Occipital lobe (tissue), 1 donor: ENCODE measurements at regions not wholly inside any gene's neighbourhood (a gene's known extent, or its start where the extent isn't known, plus 50 kb on each side); places are given as distances from the start of the nearest gene placed in this dataset.
"Not testable (repeated sequence)": the region's sequence is repeated elsewhere in the genome, so short reads cannot be mapped to it uniquely, and the experiment has no call there.

ENCODE experiments used
- DNase-seq: peaks from one replicate; lab custom pipeline; 2025; lab: John Stamatoyannopoulos, UW

- not testable (repeated sequence) for DNase-seq
These were observed 523.5 kb downstream of the UQCRFS1 start for GRCh38 chr19:28689464-28689863.

DNA sequence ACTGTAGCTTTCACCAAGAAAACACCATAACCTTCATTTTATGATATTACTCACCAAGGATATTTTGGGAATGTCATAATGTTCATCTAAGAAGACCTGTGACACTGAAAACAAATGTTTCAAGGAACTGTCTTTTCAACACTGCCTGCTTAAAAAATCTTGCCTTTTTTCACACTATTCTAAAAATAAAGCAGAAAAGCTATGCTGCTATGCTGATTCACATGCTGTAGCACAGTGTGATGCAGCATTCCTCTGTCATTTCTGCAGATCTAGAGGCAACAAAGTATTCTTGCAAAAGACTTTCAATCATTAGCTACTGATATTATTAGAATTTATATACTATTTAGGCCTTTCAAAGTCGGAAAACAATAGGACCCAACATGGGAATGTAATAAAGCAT is 525.7 kb downstream of the UQCRFS1 start:
- no peak for DNase-seq

GRCh38 chr19:28686756-28687155 is 526.2 kb downstream of the UQCRFS1 start:
- DNase-seq, result no peak

DNA sequence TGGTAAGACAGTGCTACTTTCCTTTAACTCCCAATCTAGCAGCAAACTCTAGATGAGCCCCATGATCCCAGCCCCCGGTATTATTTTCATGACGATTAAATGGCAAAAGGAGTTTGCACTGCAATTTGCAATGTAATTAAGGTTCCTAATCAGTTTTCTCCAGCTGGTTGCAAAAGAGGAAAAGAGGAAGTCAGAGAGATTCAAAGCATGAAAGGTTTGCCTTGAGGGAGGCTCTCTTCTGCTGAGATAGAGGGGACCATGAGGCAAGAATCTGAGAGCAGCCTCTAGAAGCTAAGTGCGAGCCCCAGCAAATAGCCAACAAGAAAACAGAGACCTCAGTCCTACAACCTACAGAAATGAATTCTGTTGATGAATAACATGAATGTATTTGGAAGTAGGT is 527.1 kb downstream of the UQCRFS1 start:
- no peak for DNase-seq

DNA sequence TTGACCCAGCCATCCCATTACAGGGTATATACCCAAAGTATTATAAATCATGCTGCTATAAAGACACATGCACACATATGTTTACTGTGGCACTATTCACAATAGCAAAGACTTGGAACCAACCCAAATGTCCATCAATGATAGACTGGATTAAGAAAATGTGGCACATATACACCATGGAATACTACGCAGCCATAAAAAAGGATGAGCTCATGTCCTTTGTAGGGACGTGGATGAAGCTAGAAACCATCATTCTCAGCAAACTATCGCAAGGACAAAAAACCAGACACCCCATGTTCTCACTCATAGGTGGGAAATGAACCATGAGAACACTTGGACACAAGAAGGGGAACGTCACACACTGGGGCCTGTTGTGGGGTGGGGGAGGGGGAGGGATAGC is 527.9 kb downstream of the UQCRFS1 start:
- DNase-seq, result not testable (repeated sequence)

GRCh38 chr19:28680111-28680510 is 532.8 kb downstream of the UQCRFS1 start:
- no peak for DNase-seq

DNA sequence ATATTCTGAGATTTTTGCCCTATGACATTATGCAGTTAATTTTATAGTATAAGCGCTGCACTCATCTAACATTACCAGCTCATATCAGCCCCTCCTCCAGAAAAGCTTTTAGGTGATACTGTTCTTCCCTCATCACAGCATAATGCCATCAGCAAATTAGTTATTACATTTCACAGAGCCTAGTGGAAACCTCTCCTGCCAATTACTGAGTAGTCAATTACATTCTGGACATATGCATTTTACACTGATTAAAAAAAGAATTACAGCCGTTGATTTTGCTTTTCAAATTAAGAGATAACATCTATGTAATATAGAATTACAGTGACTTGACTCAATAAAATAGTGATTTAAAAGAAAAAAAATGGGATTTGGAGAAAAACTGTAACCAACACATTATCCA is 542.1 kb downstream of the UQCRFS1 start:
- no peak for DNase-seq

- DNase-seq, result no peak
These were observed 543.1 kb downstream of the UQCRFS1 start for GRCh38 chr19:28669804-28670203.

DNA sequence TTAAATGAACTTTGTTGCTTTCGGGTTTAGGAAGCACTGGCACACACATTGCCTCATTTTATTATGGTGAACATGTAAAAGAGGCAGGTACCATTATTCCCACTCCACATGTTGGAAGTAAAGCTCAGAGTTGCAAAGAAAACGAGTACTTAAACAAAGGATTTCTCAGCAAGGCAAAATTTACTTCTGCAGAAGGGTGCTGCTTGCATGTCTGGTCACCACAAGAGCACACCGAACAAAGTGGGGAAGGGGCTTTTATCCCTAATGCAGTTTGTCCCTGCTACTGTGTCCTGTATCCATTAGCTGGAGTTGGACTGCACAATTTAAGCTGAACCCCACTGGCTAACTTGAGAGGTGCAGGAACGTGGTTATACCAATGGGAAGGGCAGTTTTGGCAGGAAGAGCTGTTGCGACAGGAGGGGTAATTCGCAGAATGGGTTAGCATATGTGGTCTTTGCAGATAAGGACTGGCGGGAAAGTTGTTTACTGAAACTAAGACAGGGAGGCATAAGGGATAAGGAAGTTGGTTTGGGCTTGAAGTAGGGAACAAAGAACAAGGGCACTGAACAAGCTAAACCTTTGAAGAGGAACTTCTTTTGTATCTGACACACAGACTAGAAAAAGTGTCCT is 545.5 kb downstream of the UQCRFS1 start:
- no peak for DNase-seq

DNA sequence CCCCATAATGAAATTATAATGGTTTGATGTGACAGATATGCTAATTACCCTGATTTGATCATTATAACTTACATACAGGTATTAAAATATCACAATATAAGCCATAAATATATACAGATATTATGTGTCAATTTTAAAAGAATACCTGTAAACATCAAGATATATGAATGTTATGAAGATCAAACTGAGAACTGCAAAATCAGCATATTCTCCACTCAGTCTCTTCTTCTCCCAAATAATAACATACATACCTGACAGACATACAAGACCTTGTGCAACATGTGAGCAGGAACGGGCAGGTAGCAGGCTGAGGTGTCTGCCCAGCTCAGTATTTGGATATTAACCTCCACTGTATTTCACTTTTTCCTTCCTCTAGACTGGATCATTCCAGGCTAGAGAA is 547.2 kb downstream of the UQCRFS1 start:
- DNase-seq, result no peak

DNA sequence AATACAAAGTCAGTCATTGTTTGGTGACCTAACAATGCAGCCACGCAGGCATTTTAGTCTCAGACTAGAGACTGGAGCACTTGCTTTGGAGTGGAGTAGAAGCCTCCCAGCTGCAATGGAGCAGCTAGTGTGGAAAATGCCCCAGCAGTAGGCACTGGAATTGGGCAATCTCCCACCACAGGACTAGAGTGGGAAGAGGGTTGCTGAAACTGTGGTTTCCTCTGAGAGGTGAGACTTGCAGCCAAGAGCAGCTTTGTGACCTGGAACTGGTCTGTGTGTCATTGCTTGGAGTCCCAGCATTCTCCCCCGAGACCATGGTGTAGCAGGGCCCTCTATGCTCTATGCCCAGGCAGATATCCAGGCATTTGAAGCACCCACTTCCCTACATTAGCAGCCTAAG is 556.3 kb downstream of the UQCRFS1 start:
- no peak for DNase-seq

GRCh38 chr19:28655054-28655453 is 557.9 kb downstream of the UQCRFS1 start:
- DNase-seq, result no peak

- DNase-seq, result no peak
These were observed 560.2 kb downstream of the UQCRFS1 start for GRCh38 chr19:28652765-28653164.

DNA sequence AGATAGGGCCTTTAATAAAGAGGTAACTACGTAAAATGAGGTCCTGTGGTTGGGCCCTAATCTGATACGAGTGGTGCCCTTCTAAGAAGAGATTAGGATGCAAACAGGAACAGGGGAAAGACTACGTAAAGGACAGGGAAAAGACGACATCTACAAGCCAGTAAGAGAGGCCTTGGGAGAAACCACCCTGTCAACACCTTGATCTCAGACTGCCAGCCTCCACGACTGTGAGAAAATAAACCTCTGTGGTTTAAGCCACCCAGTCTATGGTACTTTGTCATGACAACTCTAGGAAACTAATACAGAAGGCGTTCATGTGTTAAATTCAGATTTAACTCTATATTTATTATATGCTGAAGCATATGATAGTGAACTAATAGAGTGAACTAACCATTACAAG is 566.3 kb downstream of the UQCRFS1 start:
- no peak for DNase-seq

DNA sequence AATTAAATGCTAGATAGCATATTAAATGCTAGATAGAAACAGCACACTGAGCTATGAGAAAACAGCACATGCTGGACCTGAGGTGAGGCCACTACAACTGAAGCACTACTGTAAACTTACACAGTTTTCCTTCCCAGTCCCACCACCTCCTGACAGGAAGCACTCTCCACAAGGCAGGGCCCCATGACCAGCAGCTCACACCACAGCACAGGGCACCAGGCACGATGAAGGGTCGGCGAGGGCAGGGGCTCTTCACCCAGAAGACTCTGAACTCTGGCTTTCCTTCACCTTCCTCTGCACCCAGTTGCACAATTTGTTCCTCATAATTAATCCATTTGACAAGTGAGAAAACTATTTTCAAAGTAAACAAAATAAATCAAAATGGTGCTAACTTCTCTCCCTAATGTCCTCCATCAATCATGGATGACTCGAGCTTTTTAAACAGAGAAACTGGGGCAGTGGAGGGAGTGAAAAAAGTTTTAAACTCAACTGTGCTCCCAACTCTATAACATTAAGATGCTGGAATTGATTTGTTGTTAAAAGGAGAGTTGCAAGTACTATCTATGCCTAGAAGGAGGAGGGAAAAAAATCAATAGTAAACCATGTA is 568.7 kb downstream of the UQCRFS1 start:
- no peak for DNase-seq

- DNase-seq, result no peak
These were observed 569.9 kb downstream of the UQCRFS1 start for GRCh38 chr19:28642787-28643683.

GRCh38 chr19:28641395-28641794 is 571.6 kb downstream of the UQCRFS1 start:
- DNase-seq, result no peak

DNA sequence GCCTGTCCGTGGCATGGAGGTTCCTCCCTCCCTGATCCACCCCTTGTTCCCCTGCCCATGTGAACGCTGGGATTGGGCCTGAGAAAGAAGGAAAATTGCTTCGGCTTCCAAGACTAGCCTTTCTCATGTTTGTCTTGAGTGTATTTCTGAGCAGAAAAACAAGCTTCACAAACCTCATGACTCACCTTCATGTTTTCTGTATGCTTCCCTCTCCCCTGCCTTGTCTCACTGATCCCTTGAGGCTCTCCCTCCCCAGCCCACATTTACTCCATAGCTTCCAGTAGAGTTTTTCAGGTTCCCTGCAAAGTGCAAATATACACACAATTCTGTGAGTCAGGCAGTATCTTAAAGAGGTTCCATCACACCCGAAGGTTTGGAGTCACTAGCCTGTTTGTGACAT is 572.4 kb downstream of the UQCRFS1 start:
- DNase-seq, result no peak

DNA sequence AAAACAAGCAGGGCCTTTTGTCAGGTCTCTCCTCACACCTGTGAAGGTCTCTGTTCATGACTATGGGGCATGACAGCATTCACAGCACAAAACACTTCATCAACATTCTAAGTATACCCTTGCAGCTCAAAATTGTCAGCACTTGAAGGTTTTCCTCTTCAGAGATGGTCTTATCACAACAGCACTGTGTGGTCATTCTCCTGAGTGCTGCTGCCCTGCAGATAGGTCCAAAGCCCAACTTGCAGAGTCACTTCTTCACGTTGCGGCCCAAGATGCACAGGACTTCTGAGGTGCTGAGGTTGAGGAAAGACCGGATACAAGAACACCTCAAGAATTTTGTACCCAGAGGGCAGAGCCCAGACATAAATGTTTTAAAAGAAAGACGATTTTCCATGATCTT is 574.5 kb downstream of the UQCRFS1 start:
- DNase-seq, result no peak

DNA sequence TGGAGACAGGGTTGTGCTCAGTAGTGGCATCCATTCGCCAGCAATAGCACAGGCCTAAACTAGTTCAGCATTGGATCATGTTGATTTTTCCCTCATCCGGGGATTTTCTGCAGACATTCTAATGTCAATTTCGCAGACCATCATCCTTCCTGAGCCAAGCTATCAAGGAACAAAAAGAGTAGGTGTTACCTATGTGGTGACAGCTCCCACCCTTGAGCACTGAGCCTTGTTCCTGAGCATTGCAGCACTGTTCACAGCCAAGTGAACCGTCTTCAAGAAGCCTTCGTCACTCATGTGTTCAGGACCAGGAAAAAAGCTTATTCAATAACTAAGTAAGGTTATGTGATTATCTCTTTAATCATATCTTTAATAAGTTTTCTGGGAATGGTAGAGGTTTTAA is 576.2 kb downstream of the UQCRFS1 start:
- DNase-seq, result no peak

DNA sequence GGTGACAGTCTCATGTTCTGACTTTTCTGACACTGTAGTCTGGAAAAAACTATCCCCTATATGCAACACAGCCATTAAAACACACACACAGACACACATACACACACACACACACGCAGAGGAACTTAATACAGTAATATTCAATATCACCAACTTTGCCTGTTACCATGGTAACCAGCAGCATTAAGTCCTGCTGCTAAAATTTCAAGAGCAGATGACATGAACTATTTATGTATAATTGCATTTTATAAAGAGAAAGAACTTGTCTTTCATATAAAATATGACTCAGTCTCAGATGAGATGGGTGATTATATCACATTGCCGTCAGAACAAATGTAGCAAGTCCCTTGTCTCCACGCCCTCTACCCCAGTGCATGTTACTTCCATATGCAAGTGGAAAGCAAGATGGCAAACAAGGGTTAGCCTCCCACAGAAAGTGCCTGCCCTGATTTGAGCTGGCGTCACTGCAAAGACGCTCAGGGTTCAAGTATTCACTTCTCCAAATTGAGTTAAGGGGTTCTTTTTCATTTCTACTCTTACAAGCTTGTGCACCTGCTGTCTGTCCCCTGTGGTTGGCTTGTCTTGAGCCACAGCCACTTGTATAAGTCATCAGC is 576.8 kb downstream of the UQCRFS1 start:
- no peak for DNase-seq

DNA sequence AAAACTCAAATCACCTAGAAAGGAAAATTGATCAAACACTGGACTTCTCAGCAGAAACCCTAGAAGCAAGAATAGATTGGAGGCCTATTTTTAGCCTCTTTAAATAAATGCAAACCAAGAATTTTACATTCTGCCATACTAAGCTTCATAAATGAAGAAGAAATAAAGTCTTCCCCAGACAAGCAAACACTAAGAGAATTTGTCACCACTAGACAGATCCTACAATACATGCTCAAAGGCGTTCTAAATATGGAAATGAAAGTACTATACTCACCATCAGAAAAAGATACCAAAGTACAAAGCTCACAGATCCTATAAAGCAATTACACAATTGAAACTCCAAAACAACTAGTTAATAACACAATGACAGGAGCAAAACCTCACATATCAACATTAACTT is 578.1 kb downstream of the UQCRFS1 start:
- DNase-seq, result no peak
